ENCODE measurements at regions not wholly inside any gene's neighbourhood (a gene's known extent, or its start where the extent isn't known, plus 50 kb on each side); places are given as distances from the start of the nearest gene placed in this dataset.

DNA sequence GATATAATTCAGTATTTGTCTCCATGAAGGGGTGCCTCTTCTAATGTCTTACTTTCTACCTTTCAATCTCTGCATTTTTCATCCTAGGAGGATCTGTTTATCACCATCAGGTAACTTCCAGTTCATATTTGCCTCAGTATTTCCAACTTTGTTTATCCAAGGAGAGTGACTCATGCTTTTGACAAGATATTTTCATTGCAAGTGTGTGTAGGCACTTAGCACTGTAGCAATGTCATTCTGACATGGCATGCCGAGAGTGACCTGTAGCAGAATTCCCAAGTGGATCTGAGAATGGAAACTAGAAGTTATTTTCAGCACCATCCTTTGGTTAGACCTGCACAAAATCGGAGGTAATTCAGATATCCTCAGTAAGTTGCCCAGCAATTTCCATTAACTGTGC lies 129.9 kb downstream of the INHBA start (continued):
- TF ChIP-seq PHF8 (conservative IDR thresholded peaks at IDR 0.05; ENCODE audit: low read depth, low read length) (no peak), RFX5 (IDR thresholded peaks at IDR 0.05; ENCODE audit: borderline replicate concordance, low read depth, low read length) (no peak), POU5F1 (IDR thresholded peaks at IDR 0.05; ENCODE audit: low read depth, low read length) (no peak), SIN3A (conservative IDR thresholded peaks at IDR 0.05 in 1 of 2, IDR thresholded peaks at IDR 0.05 in 1 of 2; ENCODE audit: low read depth in 1 of 2, low read length in 2 of 2) (no peak)
